C4-2B (cell line): ENCODE measurements at regions not wholly inside any gene's neighbourhood (a gene's known extent, or its start where the extent isn't known, plus 50 kb on each side); places are given as distances from the start of the nearest gene placed in this dataset.

ENCODE experiments used
- CTCF ChIP-seq: fragments of 450-650 bp; conservative IDR thresholded peaks from 2 replicates; pipeline ENCODE4 v1.5.1; 2017; ENCODE audit warnings: mild to moderate bottlenecking
- ZFX ChIP-seq: fragments of 450-650 bp; IDR thresholded peaks from 2 replicates; pipeline ENCODE4 v1.6.1; 2017

- TF ChIP-seq CTCF (no peak), ZFX (no peak)
Observed at GRCh38 chr7:94179466-94179865, 175.3 kb upstream of the BET1 start.
